ENCODE measurements at regions not wholly inside any gene's neighbourhood (a gene's known extent, or its start where the extent isn't known, plus 50 kb on each side); places are given as distances from the start of the nearest gene placed in this dataset.
"Not testable (repeated sequence)": the region's sequence is repeated elsewhere in the genome, so short reads cannot be mapped to it uniquely, and the experiment has no call there.

DNA sequence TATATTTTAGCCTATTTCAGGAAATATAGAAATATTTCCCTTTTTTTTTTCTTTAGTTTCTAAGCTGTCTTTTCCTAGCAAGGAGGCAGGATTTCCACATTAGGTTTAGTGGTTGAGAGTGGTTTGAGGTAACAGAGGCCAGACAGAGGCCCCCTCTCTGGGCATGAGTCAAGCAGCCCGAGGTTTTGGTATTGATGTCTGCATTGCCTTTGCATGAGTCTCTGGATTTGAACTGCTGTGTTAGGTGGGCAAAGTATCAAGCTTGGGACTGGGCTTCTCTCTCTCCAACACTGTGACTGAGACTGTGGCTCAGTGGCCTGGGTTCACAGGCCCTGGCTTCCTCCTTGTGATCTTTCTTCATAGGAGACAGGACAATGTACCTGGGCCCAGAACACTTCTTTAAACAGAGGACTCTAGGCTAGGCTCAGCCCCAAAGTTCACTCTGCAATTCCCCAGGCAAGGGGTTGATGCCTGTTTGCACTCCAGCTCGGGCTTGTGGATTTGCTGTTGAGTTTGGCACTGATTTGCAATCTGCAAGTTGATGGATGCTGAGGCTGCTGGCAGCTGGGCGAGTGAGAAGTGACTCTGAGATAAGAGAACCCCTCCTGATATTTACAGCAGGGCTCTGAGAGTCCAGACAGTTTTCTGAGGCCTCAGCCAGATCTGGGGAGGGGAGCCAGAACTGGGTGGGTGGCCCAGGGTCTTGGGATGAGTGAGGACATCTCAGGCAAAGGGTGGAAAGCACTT is 271.2 kb downstream of the EN1 start:
- 13% methylated on average over 3 of the region's 3 CpGs for WGBS (ENCODE audit: missing lambda C conversion rate)
- no peaks in the 10 kb centered on the region for H3K4me1 ChIP-seq
- ChIA-PET POLR2A (no interaction called here), CTCF (no interaction called here)
- H3K4me3 ChIP-seq = no peak overlapping the region
- ATAC-seq (no peak), FAIRE-seq (no peak), DNase-seq (ENCODE audit: low read depth in 1 of 2, low spot score in 1 of 2) (no peak)
- no peak overlapping the region for H3K27ac ChIP-seq
- TF ChIP-seq HOXB13 (CRISPR knock-in tag; IDR thresholded peaks at IDR 0.05; ENCODE audit: low read depth) (no peak), ZFP36 (IDR thresholded peaks at IDR 0.05; ENCODE audit: borderline replicate concordance, partially characterized antibody) (no peak), ZNF302 (CRISPR knock-in tag; IDR thresholded peaks at IDR 0.05) (no peak), JUN (IDR thresholded peaks at IDR 0.05) (no peak), ZC3H11A (IDR thresholded peaks at IDR 0.05) (no peak), MAZ (IDR thresholded peaks at IDR 0.05; ENCODE audit: borderline replicate concordance, low read depth, low read length) (no peak), KDM1A (IDR thresholded peaks at IDR 0.05; ENCODE audit: low read depth) (no peak), HDAC2 (IDR thresholded peaks at IDR 0.05) (no peak), GATA3 (IDR thresholded peaks at IDR 0.05; ENCODE audit: borderline replicate concordance) (no peak), RAD21 (conservative IDR thresholded peaks at IDR 0.05 in 1 of 2, IDR thresholded peaks at IDR 0.05 in 1 of 2) (no peak), BHLHE40 (IDR thresholded peaks at IDR 0.05; ENCODE audit: low read depth, low read length) (no peak), NPAS2 (CRISPR knock-in tag; IDR thresholded peaks at IDR 0.05; ENCODE audit: borderline replicate concordance) (no peak), EHF (CRISPR knock-in tag; IDR thresholded peaks at IDR 0.05) (no peak), ZSCAN20 (CRISPR knock-in tag; IDR thresholded peaks at IDR 0.05) (no peak)
- TF ChIP-seq, protein P1, sequence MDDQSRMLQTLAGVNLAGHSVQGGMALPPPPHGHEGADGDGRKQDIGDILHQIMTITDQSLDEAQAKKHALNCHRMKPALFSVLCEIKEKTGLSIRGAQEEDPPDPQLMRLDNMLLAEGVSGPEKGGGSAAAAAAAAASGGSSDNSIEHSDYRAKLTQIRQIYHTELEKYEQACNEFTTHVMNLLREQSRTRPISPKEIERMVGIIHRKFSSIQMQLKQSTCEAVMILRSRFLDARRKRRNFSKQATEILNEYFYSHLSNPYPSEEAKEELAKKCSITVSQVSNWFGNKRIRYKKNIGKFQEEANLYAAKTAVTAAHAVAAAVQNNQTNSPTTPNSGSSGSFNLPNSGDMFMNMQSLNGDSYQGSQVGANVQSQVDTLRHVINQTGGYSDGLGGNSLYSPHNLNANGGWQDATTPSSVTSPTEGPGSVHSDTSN (IDR thresholded peaks at IDR 0.05) = no peak
- TF ChIP-seq, protein P2, sequence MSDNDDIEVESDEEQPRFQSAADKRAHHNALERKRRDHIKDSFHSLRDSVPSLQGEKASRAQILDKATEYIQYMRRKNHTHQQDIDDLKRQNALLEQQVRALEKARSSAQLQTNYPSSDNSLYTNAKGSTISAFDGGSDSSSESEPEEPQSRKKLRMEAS (IDR thresholded peaks at IDR 0.05) = no peak
- TF ChIP-seq, protein P3, sequence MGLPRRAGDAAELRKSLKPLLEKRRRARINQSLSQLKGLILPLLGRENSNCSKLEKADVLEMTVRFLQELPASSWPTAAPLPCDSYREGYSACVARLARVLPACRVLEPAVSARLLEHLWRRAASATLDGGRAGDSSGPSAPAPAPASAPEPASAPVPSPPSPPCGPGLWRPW (IDR thresholded peaks at IDR 0.05) = no peak
- TF ChIP-seq, protein P4, sequence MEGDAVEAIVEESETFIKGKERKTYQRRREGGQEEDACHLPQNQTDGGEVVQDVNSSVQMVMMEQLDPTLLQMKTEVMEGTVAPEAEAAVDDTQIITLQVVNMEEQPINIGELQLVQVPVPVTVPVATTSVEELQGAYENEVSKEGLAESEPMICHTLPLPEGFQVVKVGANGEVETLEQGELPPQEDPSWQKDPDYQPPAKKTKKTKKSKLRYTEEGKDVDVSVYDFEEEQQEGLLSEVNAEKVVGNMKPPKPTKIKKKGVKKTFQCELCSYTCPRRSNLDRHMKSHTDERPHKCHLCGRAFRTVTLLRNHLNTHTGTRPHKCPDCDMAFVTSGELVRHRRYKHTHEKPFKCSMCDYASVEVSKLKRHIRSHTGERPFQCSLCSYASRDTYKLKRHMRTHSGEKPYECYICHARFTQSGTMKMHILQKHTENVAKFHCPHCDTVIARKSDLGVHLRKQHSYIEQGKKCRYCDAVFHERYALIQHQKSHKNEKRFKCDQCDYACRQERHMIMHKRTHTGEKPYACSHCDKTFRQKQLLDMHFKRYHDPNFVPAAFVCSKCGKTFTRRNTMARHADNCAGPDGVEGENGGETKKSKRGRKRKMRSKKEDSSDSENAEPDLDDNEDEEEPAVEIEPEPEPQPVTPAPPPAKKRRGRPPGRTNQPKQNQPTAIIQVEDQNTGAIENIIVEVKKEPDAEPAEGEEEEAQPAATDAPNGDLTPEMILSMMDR (IDR thresholded peaks at IDR 0.05) = no peak
- no peak overlapping the region for H3K4me2 ChIP-seq
- H3K9me3 ChIP-seq = no peaks in the 10 kb centered on the region

DNA sequence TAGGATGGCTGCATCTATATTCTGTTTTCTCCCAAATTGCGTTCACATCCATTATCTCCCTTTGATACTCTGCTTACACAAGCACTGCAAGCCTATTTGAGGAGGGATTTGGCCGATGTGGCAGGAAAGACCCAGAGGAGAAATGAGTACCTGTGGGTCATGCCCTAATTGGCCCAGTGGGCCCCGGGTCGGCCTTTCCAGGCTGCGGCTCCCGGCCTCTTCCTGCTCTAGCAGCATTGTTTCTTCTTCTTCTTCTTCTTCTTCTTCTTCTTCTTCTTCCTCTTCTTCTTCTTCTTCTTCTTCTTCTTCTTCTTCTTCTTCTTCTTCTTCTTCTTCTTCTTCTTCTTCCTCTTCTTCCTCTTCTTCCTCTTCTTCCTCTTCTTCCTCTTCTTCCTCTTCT is 275.1 kb downstream of the EN1 start:
- H3K9me3 ChIP-seq; H3K4me3 ChIP-seq; ATAC-seq; DNase-seq (ENCODE audit: low read depth in 1 of 2, low spot score in 1 of 2); FAIRE-seq; H3K27ac ChIP-seq; H3K4me1 ChIP-seq; H3K4me2 ChIP-seq; POLR2A ChIA-PET: not testable (repeated sequence)
- CTCF ChIA-PET = interaction anchor here (0.7 to 1.2 kb wide), 2 partner anchors 12 to 18 kb away, joined by 3 read pairs; no protein-coding TSS in a partner anchor
- 11% methylated on average over 6 of the region's 6 CpGs for WGBS (ENCODE audit: missing lambda C conversion rate)

DNA sequence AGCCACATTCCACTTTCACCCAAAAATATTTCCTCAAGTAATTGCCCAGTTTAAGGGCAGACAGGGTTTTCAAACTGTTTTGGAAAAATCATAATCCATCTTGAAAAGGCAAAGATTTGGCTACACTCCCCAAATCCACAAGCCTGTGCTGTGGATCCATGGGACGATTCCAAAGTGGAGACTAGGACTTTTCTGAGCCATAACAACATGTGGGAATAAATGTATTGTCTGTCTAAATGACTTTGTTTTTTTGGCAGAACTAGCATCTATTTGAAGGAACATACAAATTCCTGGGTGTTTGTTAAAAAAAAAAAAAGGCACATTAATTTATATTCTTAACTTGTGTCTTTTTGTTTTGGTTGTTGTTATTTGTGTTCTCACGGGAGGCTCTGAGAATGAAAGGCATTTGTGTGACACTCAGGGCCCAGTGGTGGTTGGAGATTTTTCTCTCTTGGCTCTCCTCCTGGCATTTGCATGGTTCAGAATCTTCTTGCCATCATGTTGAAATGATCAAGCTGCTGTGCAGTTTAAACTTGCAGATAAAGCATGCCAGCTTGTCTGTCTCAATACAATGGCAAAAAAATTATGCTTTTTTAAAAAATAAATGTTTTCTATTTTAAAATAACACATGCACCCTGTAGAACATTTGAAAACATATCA is 277.4 kb downstream of the EN1 start:
- ChIA-PET POLR2A (no interaction called here), CTCF (no interaction called here)
- TF ChIP-seq FOSB (CRISPR knock-in tag; IDR thresholded peaks at IDR 0.05) (no peak), RCOR1 (IDR thresholded peaks at IDR 0.05; ENCODE audit: low read depth, low read length) (no peak)

More for the DNA sequence above, 277.4 kb downstream of the EN1 start:
- DNase-seq (ENCODE audit: low read depth in 1 of 2, low spot score in 1 of 2) (no peak), ATAC-seq (no peak), FAIRE-seq (no peak)
- 18% methylated on average over 2 of the region's 2 CpGs for WGBS (ENCODE audit: missing lambda C conversion rate)
- Histone ChIP-seq H3K4me1 (no peaks in the 10 kb centered on the region), H3K9me3 (no peaks in the 10 kb centered on the region), H3K27ac (no peak overlapping the region), H3K4me2 (no peak overlapping the region), H3K4me3 (no peak overlapping the region)
